Effector memory CD8-positive, alpha-beta T cell (primary cell): ENCODE measurements at regions not wholly inside any gene's neighbourhood (a gene's known extent, or its start where the extent isn't known, plus 50 kb on each side); places are given as distances from the start of the nearest gene placed in this dataset.
"Not testable (repeated sequence)": the region's sequence is repeated elsewhere in the genome, so short reads cannot be mapped to it uniquely, and the experiment has no call there.

Source experiments
- ATAC-seq: fragments of 150-1000 bp; cut with Tn5 transposase; replicated peaks from 2 replicates; pipeline ENCODE4 v1.10.0; 2021; ENCODE audit warnings: mild to moderate bottlenecking, moderate library complexity
- DNase-seq, 3 experiments: peaks; one replicate each; pipeline ENCODE4 v3.0.0; 2021
- H3K27ac Mint-ChIP-seq, 2 donors: one replicate each; pipeline ENCODE4 v1.8.0; 2022; ENCODE audit warnings: mild to moderate bottlenecking in 2 of 2, mixed read lengths in 2 of 2, moderate library complexity in 2 of 2
- H3K27me3 Mint-ChIP-seq, 2 donors: one replicate each; pipeline ENCODE4 v1.8.0; 2022; ENCODE audit warnings: mixed read lengths in 2 of 2
- H3K36me3 Mint-ChIP-seq: one replicate; pipeline ENCODE4 v1.8.0; 2022; ENCODE audit warnings: mild to moderate bottlenecking, moderate library complexity, mixed read lengths; ENCODE audit not compliant: insufficient read depth
- H3K4me1 Mint-ChIP-seq, 2 donors: one replicate each; pipeline ENCODE4 v1.8.0; 2022; ENCODE audit warnings: low read depth in 2 of 2, mixed read lengths in 2 of 2
- H3K4me3 Mint-ChIP-seq, 2 donors: one replicate each; pipeline ENCODE4 v1.8.0; 2022; ENCODE audit warnings: mild to moderate bottlenecking in 2 of 2, mixed read lengths in 2 of 2, moderate library complexity in 2 of 2
- H3K9me3 Mint-ChIP-seq, 2 donors: one replicate each; pipeline ENCODE4 v1.8.0; 2022; ENCODE audit warnings: mixed read lengths in 2 of 2

GRCh38 chr6:21342501-21342900, 251.1 kb upstream of the SOX4 start:
- peaks cover 0 to 6% of the 10 kb centered on the region in 2 donors for H3K9me3 Mint-ChIP-seq
- H3K4me1 Mint-ChIP-seq: no peaks in the 10 kb centered on the region
- H3K27me3 Mint-ChIP-seq: peaks cover 0 to 11% of the 10 kb centered on the region in 2 donors
- H3K36me3 Mint-ChIP-seq: no peaks in the 10 kb centered on the region
- ATAC-seq: no peak
- H3K4me3 Mint-ChIP-seq: no peak overlapping the region
- no peak overlapping the region for H3K27ac Mint-ChIP-seq
- DNase-seq: no peak

- not testable (repeated sequence) for H3K36me3 Mint-ChIP-seq, H3K27me3 Mint-ChIP-seq, DNase-seq, H3K9me3 Mint-ChIP-seq, ATAC-seq, H3K27ac Mint-ChIP-seq, H3K4me3 Mint-ChIP-seq, H3K4me1 Mint-ChIP-seq
Measured at GRCh38 chr6:21345704-21346103, 247.8 kb upstream of the SOX4 start.

- Mint-ChIP-seq H3K9me3 (peaks cover 0 to 6% of the 10 kb centered on the region in 2 donors), H3K27ac (no peak overlapping the region), H3K4me3 (no peak overlapping the region), H3K27me3 (peaks cover 6 to 9% of the 10 kb centered on the region in 2 donors), H3K4me1 (no peaks in the 10 kb centered on the region), H3K36me3 (no peaks in the 10 kb centered on the region)
- no peak for DNase-seq
- ATAC-seq: no peak
Measured at GRCh38 chr6:21348146-21348503, 245.4 kb upstream of the SOX4 start.

- Mint-ChIP-seq H3K27me3 (peaks cover 6 to 9% of the 10 kb centered on the region in 2 donors), H3K4me1 (no peaks in the 10 kb centered on the region), H3K36me3 (no peaks in the 10 kb centered on the region), H3K27ac (no peak overlapping the region), H3K4me3 (no peak overlapping the region), H3K9me3 (peaks cover 0 to 6% of the 10 kb centered on the region in 2 donors)
- no peak for DNase-seq
- no peak for ATAC-seq
Measured at GRCh38 chr6:21348504-21349195, 244.9 kb upstream of the SOX4 start.

- Mint-ChIP-seq H3K36me3 (no peaks in the 10 kb centered on the region), H3K27ac (no peak overlapping the region), H3K9me3 (peaks cover 0 to 6% of the 10 kb centered on the region in 2 donors), H3K27me3 (peaks cover 5 to 12% of the 10 kb centered on the region in 2 donors), H3K4me1 (no peaks in the 10 kb centered on the region), H3K4me3 (no peak overlapping the region)
- DNase-seq (no peak), ATAC-seq (no peak)
Measured at GRCh38 chr6:21349834-21350233, 243.7 kb upstream of the SOX4 start.

GRCh38 chr6:21350926-21351325, 242.6 kb upstream of the SOX4 start:
- Mint-ChIP-seq H3K9me3 (peaks cover 0 to 6% of the 10 kb centered on the region in 2 donors), H3K4me3 (no peak overlapping the region), H3K27me3 (peaks cover 0 to 18% of the 10 kb centered on the region in 2 donors), H3K4me1 (no peaks in the 10 kb centered on the region), H3K36me3 (no peaks in the 10 kb centered on the region), H3K27ac (no peak overlapping the region)
- no peak for ATAC-seq
- no peak for DNase-seq

- Mint-ChIP-seq H3K4me1 (no peaks in the 10 kb centered on the region), H3K27ac (no peak overlapping the region), H3K36me3 (no peaks in the 10 kb centered on the region), H3K9me3 (no peaks in the 10 kb centered on the region), H3K4me3 (no peak overlapping the region), H3K27me3 (peaks cover 0 to 24% of the 10 kb centered on the region in 2 donors)
- no peak for DNase-seq
- ATAC-seq: no peak
Measured at GRCh38 chr6:21352131-21352530, 241.4 kb upstream of the SOX4 start.

GRCh38 chr6:21354805-21355238, 238.7 kb upstream of the SOX4 start:
- Mint-ChIP-seq H3K27me3 (peaks cover 0 to 16% of the 10 kb centered on the region in 2 donors), H3K9me3 (no peaks in the 10 kb centered on the region), H3K27ac (no peak overlapping the region), H3K4me3 (no peak overlapping the region), H3K36me3 (no peaks in the 10 kb centered on the region), H3K4me1 (no peaks in the 10 kb centered on the region)
- DNase-seq: no peak
- no peak for ATAC-seq

- no peak overlapping the region for H3K4me3 Mint-ChIP-seq
- H3K9me3 Mint-ChIP-seq: no peaks in the 10 kb centered on the region
- H3K4me1 Mint-ChIP-seq: no peaks in the 10 kb centered on the region
- DNase-seq (no peak), ATAC-seq (no peak)
- H3K36me3 Mint-ChIP-seq: no peaks in the 10 kb centered on the region
- H3K27ac Mint-ChIP-seq: no peak overlapping the region
- H3K27me3 Mint-ChIP-seq: peaks cover 0 to 16% of the 10 kb centered on the region in 2 donors
Measured at GRCh38 chr6:21355638-21356037, 237.9 kb upstream of the SOX4 start.

GRCh38 chr6:21357262-21357661, 236.3 kb upstream of the SOX4 start:
- ATAC-seq (no peak), DNase-seq (no peak)
- Mint-ChIP-seq H3K9me3 (no peaks in the 10 kb centered on the region), H3K4me3 (no peak overlapping the region), H3K27ac (no peak overlapping the region), H3K4me1 (no peaks in the 10 kb centered on the region), H3K36me3 (no peaks in the 10 kb centered on the region), H3K27me3 (peaks cover 0 to 16% of the 10 kb centered on the region in 2 donors)

- H3K4me3 Mint-ChIP-seq: no peak overlapping the region
- ATAC-seq (no peak), DNase-seq (no peak)
- peaks cover 0 to 11% of the 10 kb centered on the region in 2 donors for H3K27me3 Mint-ChIP-seq
- H3K4me1 Mint-ChIP-seq: no peaks in the 10 kb centered on the region
- no peaks in the 10 kb centered on the region for H3K9me3 Mint-ChIP-seq
- H3K27ac Mint-ChIP-seq: no peak overlapping the region
- H3K36me3 Mint-ChIP-seq: no peaks in the 10 kb centered on the region
Measured at GRCh38 chr6:21359926-21360325, 233.6 kb upstream of the SOX4 start.

GRCh38 chr6:21360336-21360735, 233.2 kb upstream of the SOX4 start:
- Mint-ChIP-seq H3K27me3 (peaks cover 0 to 8% of the 10 kb centered on the region in 2 donors), H3K36me3 (no peaks in the 10 kb centered on the region), H3K4me1 (no peaks in the 10 kb centered on the region), H3K4me3 (no peak overlapping the region), H3K9me3 (no peaks in the 10 kb centered on the region), H3K27ac (no peak overlapping the region)
- ATAC-seq (no peak), DNase-seq (no peak)

- H3K4me1 Mint-ChIP-seq: no peaks in the 10 kb centered on the region
- H3K27me3 Mint-ChIP-seq: peaks cover 32 to 35% of the 10 kb centered on the region in 2 donors
- H3K36me3 Mint-ChIP-seq: no peaks in the 10 kb centered on the region
- no peaks in the 10 kb centered on the region for H3K9me3 Mint-ChIP-seq
- H3K27ac Mint-ChIP-seq: no peak overlapping the region
- no peak for ATAC-seq
- H3K4me3 Mint-ChIP-seq: no peak overlapping the region
- no peak for DNase-seq
Measured at GRCh38 chr6:21367148-21367547, 226.4 kb upstream of the SOX4 start.

GRCh38 chr6:21367649-21368154, 225.8 kb upstream of the SOX4 start:
- Mint-ChIP-seq H3K36me3 (no peaks in the 10 kb centered on the region), H3K27ac (no peak overlapping the region), H3K9me3 (no peaks in the 10 kb centered on the region), H3K4me1 (no peaks in the 10 kb centered on the region), H3K27me3 (peaks cover 32 to 35% of the 10 kb centered on the region in 2 donors), H3K4me3 (no peak overlapping the region)
- DNase-seq (no peak), ATAC-seq (no peak)
